ENCODE measurements at regions not wholly inside any gene's neighbourhood (a gene's known extent, or its start where the extent isn't known, plus 50 kb on each side); places are given as distances from the start of the nearest gene placed in this dataset.

DNA sequence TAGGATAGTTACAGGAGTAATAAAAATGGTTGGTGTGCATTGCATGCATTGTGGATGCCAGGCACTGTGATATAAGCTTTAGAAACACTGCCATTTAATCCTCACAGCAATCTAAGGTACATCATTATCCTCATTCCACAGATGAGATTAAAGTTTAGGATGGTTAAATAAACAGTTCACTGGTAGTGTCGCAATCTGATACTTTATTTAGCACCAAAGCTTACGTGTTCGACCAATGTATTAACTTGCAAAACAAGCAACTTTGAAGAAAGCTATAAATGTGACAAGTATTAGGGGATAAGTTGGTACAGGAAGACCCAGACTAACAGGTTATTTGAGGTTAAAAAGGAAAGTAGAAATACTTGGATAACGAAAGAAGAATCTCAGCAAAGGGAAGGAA is 150.5 kb upstream of the ZNF385D start (continued):
- TF ChIP-seq EGR1 (IDR thresholded peaks at IDR 0.05; ENCODE audit: borderline replicate concordance, low read depth, low read length) (no peak), SAP30 (IDR thresholded peaks at IDR 0.05; ENCODE audit: insufficient read depth, insufficient replicate concordance, low read length) (no peak), TCF12 (IDR thresholded peaks at IDR 0.05; ENCODE audit: low read depth, low read length) (no peak), SUZ12 (IDR thresholded peaks at IDR 0.05; ENCODE audit: low read length) (no peak), HDAC6 (IDR thresholded peaks at IDR 0.05; ENCODE audit: low read depth, low read length) (no peak), EZH2 (IDR thresholded peaks at IDR 0.05; ENCODE audit: low read depth, low read length, severe bottlenecking) (no peak)
- TF ChIP-seq, protein P1, sequence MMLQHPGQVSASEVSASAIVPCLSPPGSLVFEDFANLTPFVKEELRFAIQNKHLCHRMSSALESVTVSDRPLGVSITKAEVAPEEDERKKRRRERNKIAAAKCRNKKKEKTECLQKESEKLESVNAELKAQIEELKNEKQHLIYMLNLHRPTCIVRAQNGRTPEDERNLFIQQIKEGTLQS (IDR thresholded peaks at IDR 0.05; ENCODE audit: insufficient read depth, low read depth, low read length) = no peak

Data from H1 (cell line).